ENCODE measurements at regions not wholly inside any gene's neighbourhood (a gene's known extent, or its start where the extent isn't known, plus 50 kb on each side); places are given as distances from the start of the nearest gene placed in this dataset.

DNA sequence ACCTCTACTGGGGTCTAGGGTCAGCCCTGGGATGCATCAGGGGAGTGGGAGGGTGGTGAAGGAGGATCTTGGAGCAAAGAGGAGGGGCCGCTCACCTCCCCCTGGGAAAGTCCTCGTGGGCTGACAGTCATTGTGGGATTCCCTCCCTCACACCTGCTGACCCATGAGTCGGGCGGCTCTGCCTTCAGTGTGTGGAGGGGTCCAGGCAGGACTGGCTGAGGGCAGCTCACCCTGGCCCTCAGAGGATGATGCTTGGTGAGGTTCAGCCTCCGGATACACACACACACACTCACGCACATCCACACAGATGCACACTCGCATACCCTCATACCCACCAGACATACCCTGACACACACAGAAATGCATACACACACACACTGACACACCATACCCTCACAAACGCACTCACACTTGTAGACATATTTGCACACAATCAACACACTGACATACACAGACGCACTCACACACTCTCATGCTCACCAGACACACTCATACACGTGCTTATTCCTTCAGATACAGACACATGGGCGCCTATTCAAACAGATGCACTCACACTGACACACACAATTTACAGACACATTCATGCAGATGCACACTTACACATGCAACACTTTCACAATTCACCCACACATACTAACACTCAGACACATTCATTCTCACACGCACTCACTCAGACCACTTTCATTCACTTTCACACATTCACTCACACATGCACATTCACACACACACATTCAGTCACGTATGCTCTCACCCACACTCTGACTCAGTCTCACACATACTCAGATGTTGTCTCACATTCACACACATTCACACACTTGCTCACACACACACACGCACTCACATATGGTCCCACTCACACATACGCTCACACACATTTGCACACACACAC, 105.1 kb upstream of the RPL38 start:
- TF ChIP-seq, protein P1, sequence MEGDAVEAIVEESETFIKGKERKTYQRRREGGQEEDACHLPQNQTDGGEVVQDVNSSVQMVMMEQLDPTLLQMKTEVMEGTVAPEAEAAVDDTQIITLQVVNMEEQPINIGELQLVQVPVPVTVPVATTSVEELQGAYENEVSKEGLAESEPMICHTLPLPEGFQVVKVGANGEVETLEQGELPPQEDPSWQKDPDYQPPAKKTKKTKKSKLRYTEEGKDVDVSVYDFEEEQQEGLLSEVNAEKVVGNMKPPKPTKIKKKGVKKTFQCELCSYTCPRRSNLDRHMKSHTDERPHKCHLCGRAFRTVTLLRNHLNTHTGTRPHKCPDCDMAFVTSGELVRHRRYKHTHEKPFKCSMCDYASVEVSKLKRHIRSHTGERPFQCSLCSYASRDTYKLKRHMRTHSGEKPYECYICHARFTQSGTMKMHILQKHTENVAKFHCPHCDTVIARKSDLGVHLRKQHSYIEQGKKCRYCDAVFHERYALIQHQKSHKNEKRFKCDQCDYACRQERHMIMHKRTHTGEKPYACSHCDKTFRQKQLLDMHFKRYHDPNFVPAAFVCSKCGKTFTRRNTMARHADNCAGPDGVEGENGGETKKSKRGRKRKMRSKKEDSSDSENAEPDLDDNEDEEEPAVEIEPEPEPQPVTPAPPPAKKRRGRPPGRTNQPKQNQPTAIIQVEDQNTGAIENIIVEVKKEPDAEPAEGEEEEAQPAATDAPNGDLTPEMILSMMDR (IDR thresholded peaks at IDR 0.05; ENCODE audit: low read depth, low read length): no peak
- DNase-seq (ENCODE audit: extremely low read depth, low read depth): no peak

DNA sequence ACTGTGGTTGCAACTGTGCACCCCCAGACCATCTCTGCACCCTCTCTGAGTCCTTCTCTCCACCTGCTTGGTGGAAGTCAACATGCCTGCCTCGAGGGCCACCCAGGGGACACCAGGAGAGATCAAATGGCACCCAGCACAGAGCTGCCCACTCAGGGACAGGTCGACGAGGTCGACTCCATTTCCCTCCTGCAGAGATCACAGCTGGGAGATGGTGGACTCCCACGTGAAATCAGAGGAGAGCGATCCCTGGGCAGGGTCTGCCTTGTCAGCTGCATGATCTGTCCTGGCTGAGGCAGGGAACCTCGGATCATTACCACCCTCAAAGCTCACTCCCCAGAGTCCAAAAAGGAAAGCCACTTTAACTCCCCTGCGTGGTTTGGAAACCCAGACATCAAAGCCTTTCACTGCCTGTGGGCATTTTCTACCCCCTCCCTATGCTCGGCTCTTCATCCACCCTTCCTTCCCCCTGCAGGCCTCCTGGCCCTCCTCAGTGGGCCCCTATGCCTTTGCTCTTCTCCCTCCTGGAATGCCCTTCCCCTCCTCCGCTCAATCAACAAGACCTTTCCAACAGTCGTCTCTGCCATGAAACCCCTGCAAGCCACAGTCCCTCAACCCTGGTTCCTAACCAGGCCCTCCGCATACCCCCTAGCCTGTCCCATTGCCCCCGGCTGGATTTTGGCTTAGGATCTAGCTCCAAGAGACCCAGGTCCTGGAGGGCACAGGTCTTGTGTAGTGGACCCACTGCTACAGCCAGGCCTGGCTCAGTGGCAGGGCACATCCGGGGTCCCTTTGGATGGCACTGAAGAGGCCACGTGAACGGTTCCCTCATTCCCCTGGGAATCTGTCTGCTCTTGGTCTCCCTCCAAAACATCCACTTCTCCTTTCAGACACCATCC, 103.8 kb upstream of the RPL38 start:
- DNase-seq (ENCODE audit: extremely low read depth, low read depth): no peak

DNA sequence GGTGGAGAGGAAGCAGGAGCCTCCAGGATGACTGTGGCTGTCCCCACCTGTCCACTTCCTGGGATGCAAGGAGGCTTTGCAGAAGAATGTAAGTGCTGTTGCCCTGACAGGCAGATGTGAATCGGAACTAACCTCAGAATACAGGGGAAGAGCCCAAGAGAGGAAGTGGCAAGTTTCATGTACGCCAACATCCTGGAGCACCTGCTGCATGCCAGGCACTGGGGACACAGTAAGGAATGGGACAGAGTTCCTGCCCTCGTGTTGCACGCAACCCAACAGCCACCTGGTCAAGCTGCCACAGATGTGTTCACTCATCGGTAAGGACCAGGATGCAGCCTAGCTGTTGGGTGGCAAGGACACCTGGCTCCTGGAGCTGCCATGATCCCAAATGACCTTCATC, 98.6 kb upstream of the RPL38 start:
- TF ChIP-seq, protein P1 (IDR thresholded peaks at IDR 0.05; ENCODE audit: low read depth, low read length): no peak
- DNase-seq (ENCODE audit: extremely low read depth, low read depth): no peak

More for the DNA sequence above, 103.8 kb upstream of the RPL38 start:
- TF ChIP-seq, protein P1 (IDR thresholded peaks at IDR 0.05; ENCODE audit: low read depth, low read length): no peak

DNA sequence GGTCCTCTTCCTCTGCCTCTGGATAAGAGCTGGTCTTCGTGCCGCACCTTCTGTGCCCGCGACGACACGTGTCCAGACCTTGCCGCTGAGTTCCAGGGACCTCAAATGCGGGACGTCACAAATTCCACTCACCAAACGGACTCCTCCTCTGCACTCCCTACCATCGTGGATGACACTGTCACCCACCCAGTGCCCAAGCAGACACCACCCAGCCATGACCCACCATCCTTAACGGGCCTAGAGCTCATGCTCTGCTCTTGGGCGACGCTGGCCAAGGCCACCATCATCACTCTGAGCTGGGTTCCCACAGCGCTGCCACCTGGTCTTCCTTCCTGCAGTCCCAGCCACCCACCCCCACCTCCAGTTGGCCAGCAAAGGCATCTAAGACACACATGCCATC, 96.4 kb upstream of the RPL38 start:
- TF ChIP-seq, protein P1 (IDR thresholded peaks at IDR 0.05; ENCODE audit: low read depth, low read length): no peak
- no peak for DNase-seq (ENCODE audit: extremely low read depth, low read depth)

DNA sequence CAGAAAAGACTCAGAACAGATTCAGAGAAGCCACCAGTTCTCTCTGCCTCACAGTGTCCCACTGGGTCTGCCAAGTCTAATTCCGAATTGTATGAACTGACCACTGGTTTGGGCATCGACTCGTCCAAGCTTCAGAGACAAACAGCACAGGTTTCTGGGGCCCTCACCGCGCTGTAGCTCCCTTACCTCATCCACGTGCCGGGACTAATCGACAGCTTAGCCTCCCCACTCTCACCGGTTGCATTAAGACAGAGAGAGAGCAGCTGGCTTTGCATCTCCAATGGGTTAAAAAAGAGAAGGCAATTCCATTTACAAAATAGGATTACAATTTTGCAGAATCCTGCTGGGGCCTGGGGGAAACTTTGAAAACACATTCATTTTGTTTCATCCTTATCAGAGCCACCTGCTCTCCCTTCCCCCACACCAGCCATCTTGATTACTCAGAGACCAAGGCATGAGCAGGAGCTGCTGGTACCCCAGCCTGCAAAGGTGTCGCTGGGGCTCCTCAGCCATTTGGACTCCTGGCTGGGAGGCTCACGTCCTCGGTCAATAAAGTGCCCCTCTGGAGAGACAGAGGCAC, 95.3 kb upstream of the RPL38 start:
- TF ChIP-seq, protein P1 (IDR thresholded peaks at IDR 0.05; ENCODE audit: low read depth, low read length): no peak
- no peak for DNase-seq (ENCODE audit: extremely low read depth, low read depth)

DNA sequence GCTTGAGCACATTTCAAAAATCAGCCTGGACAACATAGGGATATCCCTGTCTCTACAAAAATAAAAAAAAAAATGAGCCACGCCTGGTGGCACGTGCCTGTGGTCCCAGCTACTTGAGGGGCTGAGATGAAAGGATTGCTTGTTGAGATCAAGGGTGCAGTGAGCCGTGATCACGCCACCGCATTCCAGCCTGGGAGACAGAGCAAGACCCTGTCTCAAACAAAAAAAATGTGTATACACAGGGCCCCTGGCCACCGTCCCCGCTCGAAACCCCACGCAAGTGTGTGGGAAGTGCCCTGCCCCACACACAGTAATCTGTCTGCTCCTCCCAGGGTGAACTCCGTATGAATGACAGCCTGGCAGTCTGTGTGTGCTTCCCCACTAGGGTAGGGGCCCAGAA, 93.0 kb upstream of the RPL38 start:
- DNase-seq (ENCODE audit: extremely low read depth, low read depth): no peak
- TF ChIP-seq, protein P1 (IDR thresholded peaks at IDR 0.05; ENCODE audit: low read depth, low read length): no peak
